HEK293 (cell line): ENCODE measurements at regions not wholly inside any gene's neighbourhood (a gene's known extent, or its start where the extent isn't known, plus 50 kb on each side); places are given as distances from the start of the nearest gene placed in this dataset.

Source experiments
- CTCF ChIA-PET: fragments of 350-600 bp; formaldehyde crosslinking; extraction: SDS; loops from one replicate; lab custom pipeline; 2021; ENCODE audit warnings: antibody characterized with exemption; lab: Yijun Ruan, JAX
- POLR2A ChIA-PET: fragments of 300-600 bp; formaldehyde crosslinking; extraction: SDS; loops from one replicate; lab custom pipeline; 2020; ENCODE audit warnings: antibody characterized with exemption, inconsistent platforms; lab: Yijun Ruan, JAX
- H3K27ac ChIP-seq: fragments of 200-500 bp; sonication (Bioruptor generic); 2 replicates; pipeline ENCODE4 v1.5.1; 2014; ENCODE audit warnings: low read depth, low read length, control low read depth, inconsistent platforms; ENCODE audit errors: extremely low read depth
- H3K36me3 ChIP-seq, 2 experiments: fragments of 200-500 bp in 1 of 2; sonication (Bioruptor generic) in 1 of 2; 1 replicate in 1 of 2; 2 replicates in 1 of 2; pipeline ENCODE4 v1.5.1; 2014 to 2017; ENCODE audit warnings: inconsistent platforms in 2 of 2, low read length in 2 of 2; ENCODE audit not compliant: control insufficient read depth in 2 of 2, insufficient read depth in 1 of 2
- H3K4me1 ChIP-seq: fragments of 200-500 bp; sonication (Bioruptor generic); 2 replicates; pipeline ENCODE4 v1.5.1; 2014; ENCODE audit warnings: mild to moderate bottlenecking, low read length, inconsistent platforms; ENCODE audit not compliant: control insufficient read depth, insufficient read depth
- H3K4me3 ChIP-seq: 2 replicates; pipeline ENCODE4 v1.5.1; 2011; ENCODE audit warnings: low read depth, mild to moderate bottlenecking, control low read depth, low read length, moderate library complexity
- H3K9me3 ChIP-seq: fragments of 200-500 bp; sonication (Bioruptor generic); 2 replicates; pipeline ENCODE4 v1.5.1; 2014; ENCODE audit warnings: low read depth, low read length, inconsistent platforms; ENCODE audit not compliant: control insufficient read depth, insufficient read depth
- GLIS2 ChIP-seq: fragments of 450-650 bp; formaldehyde crosslinking; IDR thresholded peaks from 2 replicates; pipeline ENCODE4 v1.5.1; 2016; ENCODE audit warnings: missing biosample characterization, missing genetic modification characterization
- KLF10 ChIP-seq: fragments of 450-650 bp; IDR thresholded peaks from 2 replicates; pipeline ENCODE4 v1.5.1; 2018; ENCODE audit warnings: missing biosample characterization, mild to moderate bottlenecking, missing genetic modification characterization
- MYNN ChIP-seq: fragments of 450-650 bp; formaldehyde crosslinking; IDR thresholded peaks from 2 replicates; pipeline ENCODE4 v1.5.1; 2016; ENCODE audit warnings: missing biosample characterization, missing genetic modification characterization, borderline replicate concordance
- MZF1 ChIP-seq: fragments of 450-650 bp; formaldehyde crosslinking; IDR thresholded peaks from 2 replicates; pipeline ENCODE4 v1.5.1; 2017; ENCODE audit warnings: missing biosample characterization, missing genetic modification characterization, borderline replicate concordance
- PRDM1 ChIP-seq: fragments of 450-650 bp; formaldehyde crosslinking; IDR thresholded peaks from 2 replicates; pipeline ENCODE4; 2016; ENCODE audit warnings: missing biosample characterization, missing genetic modification characterization
- SP3 ChIP-seq: fragments of 450-650 bp; formaldehyde crosslinking; IDR thresholded peaks from 2 replicates; pipeline ENCODE4 v1.5.1; 2016; ENCODE audit warnings: missing biosample characterization, missing genetic modification characterization
- ZBTB26 ChIP-seq: fragments of 450-650 bp; formaldehyde crosslinking; optimal IDR thresholded peaks from 2 replicates; pipeline ENCODE3; 2016; ENCODE audit warnings: missing biosample characterization, mild to moderate bottlenecking, missing genetic modification characterization
- ZBTB48 ChIP-seq: fragments of 450-650 bp; formaldehyde crosslinking; IDR thresholded peaks from 2 replicates; pipeline ENCODE4 v1.5.1; 2016; ENCODE audit warnings: missing biosample characterization, missing genetic modification characterization
- ZBTB49 ChIP-seq: fragments of 450-650 bp; formaldehyde crosslinking; IDR thresholded peaks from 2 replicates; pipeline ENCODE4 v1.5.1; 2016; ENCODE audit warnings: missing biosample characterization, missing genetic modification characterization, low read depth
- ZBTB8A ChIP-seq: fragments of 450-650 bp; formaldehyde crosslinking; IDR thresholded peaks from 2 replicates; pipeline ENCODE4 v1.5.1; 2016; ENCODE audit warnings: missing biosample characterization, missing genetic modification characterization
- ZEB2 ChIP-seq: fragments of 450-650 bp; formaldehyde crosslinking; IDR thresholded peaks from 2 replicates; pipeline ENCODE4 v1.5.1; 2016; ENCODE audit warnings: missing biosample characterization, missing genetic modification characterization
- ZFP41 ChIP-seq: fragments of 450-650 bp; formaldehyde crosslinking; IDR thresholded peaks from 2 replicates; pipeline ENCODE4 v1.5.1; 2016; ENCODE audit warnings: missing biosample characterization, missing genetic modification characterization, borderline replicate concordance
- ZNF121 ChIP-seq: fragments of 450-650 bp; formaldehyde crosslinking; IDR thresholded peaks from 2 replicates; pipeline ENCODE4 v1.5.1; 2016; ENCODE audit warnings: missing biosample characterization, missing genetic modification characterization
- ZNF16 ChIP-seq: fragments of 450-650 bp; formaldehyde crosslinking; IDR thresholded peaks from 2 replicates; pipeline ENCODE4 v1.5.1; 2016; ENCODE audit warnings: low read depth, missing biosample characterization, missing genetic modification characterization
- ZNF169 ChIP-seq: fragments of 450-650 bp; formaldehyde crosslinking; IDR thresholded peaks from 2 replicates; pipeline ENCODE4 v1.5.1; 2016; ENCODE audit warnings: missing biosample characterization, missing genetic modification characterization
- ZNF280C ChIP-seq: fragments of 450-650 bp; formaldehyde crosslinking; IDR thresholded peaks from 2 replicates; pipeline ENCODE4 v1.5.1; 2016; ENCODE audit warnings: missing biosample characterization, missing genetic modification characterization
- ZNF354C ChIP-seq: fragments of 450-650 bp; formaldehyde crosslinking; IDR thresholded peaks from 2 replicates; pipeline ENCODE4 v1.5.1; 2016; ENCODE audit warnings: missing biosample characterization, missing genetic modification characterization, low read depth, borderline replicate concordance
- ZNF362 ChIP-seq: fragments of 450-650 bp; formaldehyde crosslinking; IDR thresholded peaks from 2 replicates; pipeline ENCODE4 v1.5.1; 2016; ENCODE audit warnings: missing biosample characterization, missing genetic modification characterization
- ZNF561 ChIP-seq: fragments of 450-650 bp; IDR thresholded peaks from 2 replicates; pipeline ENCODE4 v1.5.1; 2018; ENCODE audit warnings: missing biosample characterization, missing genetic modification characterization, borderline replicate concordance
- ZNF626 ChIP-seq: fragments of 450-650 bp; sonication (Bioruptor Pico); formaldehyde crosslinking; IDR thresholded peaks from 2 replicates; pipeline ENCODE4 v1.5.1; 2018; ENCODE audit warnings: missing biosample characterization, missing genetic modification characterization, inconsistent platforms
- ZNF707 ChIP-seq: fragments of 450-650 bp; formaldehyde crosslinking; IDR thresholded peaks from 2 replicates; pipeline ENCODE4 v1.5.1; 2016; ENCODE audit warnings: missing biosample characterization, missing genetic modification characterization
- ZNF76 ChIP-seq: fragments of 450-650 bp; formaldehyde crosslinking; IDR thresholded peaks from 2 replicates; pipeline ENCODE4; 2016; ENCODE audit warnings: low read depth, missing biosample characterization, missing genetic modification characterization, borderline replicate concordance
- ZNF777 ChIP-seq: fragments of 450-650 bp; formaldehyde crosslinking; IDR thresholded peaks from 2 replicates; pipeline ENCODE4 v1.5.1; 2017; ENCODE audit warnings: missing biosample characterization, missing genetic modification characterization, borderline replicate concordance
- TF ChIP-seq, protein P1 (sequence below): fragments of 450-650 bp; formaldehyde crosslinking; IDR thresholded peaks from 2 replicates; pipeline ENCODE4; 2016; ENCODE audit warnings: missing biosample characterization, missing genetic modification characterization
- TF ChIP-seq, protein P2 (sequence below): sonication (generic); formaldehyde crosslinking; IDR thresholded peaks from 2 replicates; pipeline ENCODE4 v1.8.1; 2022; ENCODE audit warnings: mild to moderate bottlenecking, moderate library complexity, missing genetic modification reagents

DNA sequence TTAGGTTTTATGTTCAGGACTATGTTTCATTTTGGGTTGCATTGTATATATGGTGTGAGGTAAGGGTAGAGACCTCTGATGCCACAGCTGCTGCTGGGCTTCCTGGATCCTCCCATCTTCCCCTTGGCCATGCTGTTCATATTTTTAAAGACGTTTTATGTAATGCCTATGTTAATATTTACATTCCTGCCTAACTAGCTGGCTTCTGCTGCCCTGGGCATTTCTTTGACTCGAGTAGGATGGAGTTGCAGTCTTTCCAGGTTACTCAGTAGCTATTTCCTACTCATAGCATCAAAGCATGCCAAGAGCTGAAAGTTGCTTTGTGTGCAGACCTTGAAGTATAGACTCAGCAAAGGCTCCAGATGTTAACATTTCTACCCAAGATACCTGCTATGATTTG lies 220.5 kb upstream of the CADM1 start:
- TF ChIP-seq ZNF76 (no peak), ZNF561 (no peak), ZNF626 (tag by site-specific recombination) (no peak), ZNF16 (tag by site-specific recombination) (no peak), ZNF280C (tag by site-specific recombination) (no peak), ZBTB26 (no peak), ZNF121 (tag by site-specific recombination) (no peak), ZBTB48 (tag by site-specific recombination) (no peak), ZNF169 (no peak), ZNF362 (tag by site-specific recombination) (no peak), KLF10 (tag by site-specific recombination) (no peak), ZFP41 (tag by site-specific recombination) (no peak), SP3 (no peak), MYNN (tag by site-specific recombination) (no peak), ZNF777 (tag by site-specific recombination) (no peak), ZBTB8A (tag by site-specific recombination) (no peak), ZNF707 (no peak)
- TF ChIP-seq, protein P1, sequence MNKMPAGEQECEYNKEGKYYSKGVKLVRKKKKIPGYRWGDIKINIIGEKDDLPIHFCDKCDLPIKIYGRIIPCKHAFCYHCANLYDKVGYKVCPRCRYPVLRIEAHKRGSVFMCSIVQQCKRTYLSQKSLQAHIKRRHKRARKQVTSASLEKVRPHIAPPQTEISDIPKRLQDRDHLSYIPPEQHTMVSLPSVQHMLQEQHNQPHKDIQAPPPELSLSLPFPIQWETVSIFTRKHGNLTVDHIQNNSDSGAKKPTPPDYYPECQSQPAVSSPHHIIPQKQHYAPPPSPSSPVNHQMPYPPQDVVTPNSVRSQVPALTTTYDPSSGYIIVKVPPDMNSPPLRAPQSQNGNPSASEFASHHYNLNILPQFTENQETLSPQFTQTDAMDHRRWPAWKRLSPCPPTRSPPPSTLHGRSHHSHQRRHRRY = no peak
- TF ChIP-seq, protein P2, sequence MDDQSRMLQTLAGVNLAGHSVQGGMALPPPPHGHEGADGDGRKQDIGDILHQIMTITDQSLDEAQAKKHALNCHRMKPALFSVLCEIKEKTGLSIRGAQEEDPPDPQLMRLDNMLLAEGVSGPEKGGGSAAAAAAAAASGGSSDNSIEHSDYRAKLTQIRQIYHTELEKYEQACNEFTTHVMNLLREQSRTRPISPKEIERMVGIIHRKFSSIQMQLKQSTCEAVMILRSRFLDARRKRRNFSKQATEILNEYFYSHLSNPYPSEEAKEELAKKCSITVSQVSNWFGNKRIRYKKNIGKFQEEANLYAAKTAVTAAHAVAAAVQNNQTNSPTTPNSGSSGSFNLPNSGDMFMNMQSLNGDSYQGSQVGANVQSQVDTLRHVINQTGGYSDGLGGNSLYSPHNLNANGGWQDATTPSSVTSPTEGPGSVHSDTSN (CRISPR knock-in tag) = no peak
- no peaks in the 10 kb centered on the region for H3K4me1 ChIP-seq

GRCh38 chr11:115722711-115723110 lies 218.5 kb upstream of the CADM1 start:
- CTCF ChIA-PET = interaction anchor here (0.6 kb wide), 1 partner anchor 29 kb away, joined by 3 read pairs; no protein-coding TSS in a partner anchor
- POLR2A ChIA-PET = no interaction called here
- TF ChIP-seq GLIS2 (no peak), PRDM1 (tag by site-specific recombination) (no peak), ZBTB49 (tag by site-specific recombination) (no peak), ZNF354C (no peak), ZEB2 (tag by site-specific recombination) (no peak), MZF1 (tag by site-specific recombination) (no peak)

More for the DNA sequence above, 220.5 kb upstream of the CADM1 start:
- no peak overlapping the region for H3K27ac ChIP-seq
- ChIA-PET CTCF (no interaction called here), POLR2A (no interaction called here)
- H3K4me3 ChIP-seq = no peak overlapping the region
- no peaks in the 10 kb centered on the region for H3K36me3 ChIP-seq
- H3K9me3 ChIP-seq = no peaks in the 10 kb centered on the region

More at GRCh38 chr11:115722711-115723110, 218.5 kb upstream of the CADM1 start:
- H3K27ac ChIP-seq = no peak overlapping the region
- H3K4me1 ChIP-seq = no peaks in the 10 kb centered on the region
- H3K36me3 ChIP-seq = no peaks in the 10 kb centered on the region
- no peak overlapping the region for H3K4me3 ChIP-seq
- H3K9me3 ChIP-seq = no peaks in the 10 kb centered on the region
